H1 (cell line): ENCODE measurements at regions not wholly inside any gene's neighbourhood (a gene's known extent, or its start where the extent isn't known, plus 50 kb on each side); places are given as distances from the start of the nearest gene placed in this dataset.

Source experiments
- CHD1 ChIP-seq: IDR thresholded peaks from 2 replicates; pipeline ENCODE4 v1.6.1; 2012; ENCODE audit warnings: low read depth, low read length, improper control_type of control experiment
- EZH2 ChIP-seq: fragments of 200-600 bp; sonication (generic); IDR thresholded peaks from 2 replicates; pipeline ENCODE4 v1.7.1; 2012; ENCODE audit warnings: low read depth, mild to moderate bottlenecking, moderate library complexity, low read length, inconsistent platforms; ENCODE audit not compliant: severe bottlenecking
- RNF2 ChIP-seq: fragments of 200-900, 300-1000 bp; sonication (generic); IDR thresholded peaks from 2 replicates; pipeline ENCODE4 v1.7.1; 2016; ENCODE audit warnings: borderline replicate concordance, low read depth, mild to moderate bottlenecking, antibody characterized with exemption, low read length; ENCODE audit not compliant: poor library complexity, severe bottlenecking; ENCODE audit errors: missing control alignments
- TF ChIP-seq, protein P1 (sequence below), 3 experiments: IDR thresholded peaks; 1 replicate in 2 of 3; 2 replicates in 1 of 3; pipeline versions ENCODE4 v1.5.1 to v1.6.1; 2011; ENCODE audit warnings: low read length in 3 of 3, mild to moderate bottlenecking in 3 of 3, inconsistent platforms in 2 of 3, low read depth in 1 of 3, moderate library complexity in 1 of 3; ENCODE audit not compliant: insufficient read depth in 1 of 3; ENCODE audit errors: control extremely low read depth in 1 of 3

DNA sequence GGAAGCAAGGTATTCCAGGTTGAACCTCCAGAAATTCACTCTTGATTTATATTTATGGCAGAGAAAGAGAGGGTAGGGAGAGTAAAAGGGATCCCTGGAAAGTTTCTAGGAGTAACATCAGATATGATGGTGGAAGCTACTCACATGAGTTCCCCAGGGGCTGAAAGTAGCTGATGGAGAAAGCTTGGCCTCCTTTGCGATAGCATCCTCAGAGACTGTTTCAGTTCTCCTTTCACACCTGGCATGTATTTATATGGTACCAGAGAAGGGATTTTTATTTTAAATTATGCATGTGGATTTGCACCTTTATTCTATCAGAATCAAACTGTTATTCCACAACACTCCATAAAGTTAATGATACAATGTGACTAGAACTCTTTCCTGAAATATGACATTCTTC is 126.3 kb upstream of the OSR1 start:
- TF ChIP-seq, protein P1, sequence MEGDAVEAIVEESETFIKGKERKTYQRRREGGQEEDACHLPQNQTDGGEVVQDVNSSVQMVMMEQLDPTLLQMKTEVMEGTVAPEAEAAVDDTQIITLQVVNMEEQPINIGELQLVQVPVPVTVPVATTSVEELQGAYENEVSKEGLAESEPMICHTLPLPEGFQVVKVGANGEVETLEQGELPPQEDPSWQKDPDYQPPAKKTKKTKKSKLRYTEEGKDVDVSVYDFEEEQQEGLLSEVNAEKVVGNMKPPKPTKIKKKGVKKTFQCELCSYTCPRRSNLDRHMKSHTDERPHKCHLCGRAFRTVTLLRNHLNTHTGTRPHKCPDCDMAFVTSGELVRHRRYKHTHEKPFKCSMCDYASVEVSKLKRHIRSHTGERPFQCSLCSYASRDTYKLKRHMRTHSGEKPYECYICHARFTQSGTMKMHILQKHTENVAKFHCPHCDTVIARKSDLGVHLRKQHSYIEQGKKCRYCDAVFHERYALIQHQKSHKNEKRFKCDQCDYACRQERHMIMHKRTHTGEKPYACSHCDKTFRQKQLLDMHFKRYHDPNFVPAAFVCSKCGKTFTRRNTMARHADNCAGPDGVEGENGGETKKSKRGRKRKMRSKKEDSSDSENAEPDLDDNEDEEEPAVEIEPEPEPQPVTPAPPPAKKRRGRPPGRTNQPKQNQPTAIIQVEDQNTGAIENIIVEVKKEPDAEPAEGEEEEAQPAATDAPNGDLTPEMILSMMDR (IDR thresholded peaks at IDR 0.05; ENCODE audit: control extremely low read depth in 1 of 3, insufficient read depth in 1 of 3, low read depth in 1 of 3, low read length in 3 of 3) = no peak
- TF ChIP-seq EZH2 (no peak), CHD1 (no peak), RNF2 (no peak)
